ENCODE measurements at regions not wholly inside any gene's neighbourhood (a gene's known extent, or its start where the extent isn't known, plus 50 kb on each side); places are given as distances from the start of the nearest gene placed in this dataset.

DNA sequence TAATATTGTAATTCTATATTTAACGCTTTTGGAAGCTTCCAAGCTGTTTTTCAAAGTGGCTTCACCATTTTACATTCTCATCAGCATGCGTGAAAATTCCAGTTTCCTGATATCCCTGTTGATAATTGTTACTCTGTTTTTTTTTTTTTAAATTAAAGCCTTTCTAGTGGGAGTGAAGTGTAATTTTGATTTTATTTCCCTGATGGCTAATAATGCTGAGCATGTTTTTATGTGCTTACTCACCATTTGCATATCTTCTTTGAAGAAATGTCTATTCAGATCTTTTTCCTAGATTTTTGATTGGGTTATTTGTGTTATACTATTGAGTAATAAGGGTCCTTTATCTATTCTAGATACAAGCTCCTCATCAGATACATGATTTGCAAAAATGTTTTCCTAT lies 382.8 kb upstream of the HS6ST1 start:
- no peaks in the 10 kb centered on the region for H3K4me1 ChIP-seq
- H3K27me3 ChIP-seq = peaks cover 4% of the 10 kb centered on the region in 2 donors
- no peak overlapping the region for H3K27ac ChIP-seq
- H3K9me3 ChIP-seq = peaks cover 0 to 12% of the 10 kb centered on the region in 2 donors
- intact Hi-C loops (cut with DNase I) = no loop called here
- no peak for DNase-seq
- TF ChIP-seq, protein P1, sequence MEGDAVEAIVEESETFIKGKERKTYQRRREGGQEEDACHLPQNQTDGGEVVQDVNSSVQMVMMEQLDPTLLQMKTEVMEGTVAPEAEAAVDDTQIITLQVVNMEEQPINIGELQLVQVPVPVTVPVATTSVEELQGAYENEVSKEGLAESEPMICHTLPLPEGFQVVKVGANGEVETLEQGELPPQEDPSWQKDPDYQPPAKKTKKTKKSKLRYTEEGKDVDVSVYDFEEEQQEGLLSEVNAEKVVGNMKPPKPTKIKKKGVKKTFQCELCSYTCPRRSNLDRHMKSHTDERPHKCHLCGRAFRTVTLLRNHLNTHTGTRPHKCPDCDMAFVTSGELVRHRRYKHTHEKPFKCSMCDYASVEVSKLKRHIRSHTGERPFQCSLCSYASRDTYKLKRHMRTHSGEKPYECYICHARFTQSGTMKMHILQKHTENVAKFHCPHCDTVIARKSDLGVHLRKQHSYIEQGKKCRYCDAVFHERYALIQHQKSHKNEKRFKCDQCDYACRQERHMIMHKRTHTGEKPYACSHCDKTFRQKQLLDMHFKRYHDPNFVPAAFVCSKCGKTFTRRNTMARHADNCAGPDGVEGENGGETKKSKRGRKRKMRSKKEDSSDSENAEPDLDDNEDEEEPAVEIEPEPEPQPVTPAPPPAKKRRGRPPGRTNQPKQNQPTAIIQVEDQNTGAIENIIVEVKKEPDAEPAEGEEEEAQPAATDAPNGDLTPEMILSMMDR (IDR thresholded peaks at IDR 0.05) = no peak
- H3K4me3 ChIP-seq = no peak overlapping the region
- ATAC-seq = no peak
- no peaks in the 10 kb centered on the region for H3K36me3 ChIP-seq

DNA sequence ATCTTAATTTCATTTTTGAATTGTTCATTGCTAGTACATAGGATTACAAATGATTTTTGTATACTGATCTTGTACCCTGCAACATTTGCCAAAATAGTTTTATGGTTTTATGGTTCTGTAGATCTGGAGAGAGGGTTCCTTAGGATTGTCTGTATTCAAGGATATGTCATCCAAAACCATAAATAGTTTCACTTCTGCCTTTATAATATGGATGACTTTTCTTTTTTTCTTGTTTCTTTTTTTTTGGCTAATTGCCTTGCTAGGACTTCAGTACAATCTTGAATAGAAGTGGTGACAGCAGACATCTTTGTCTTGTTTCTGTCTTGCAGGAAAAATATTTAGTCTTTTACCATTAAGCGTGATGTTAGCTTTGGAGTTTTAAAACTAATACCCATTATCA lies 383.9 kb upstream of the HS6ST1 start:
- intact Hi-C loops (cut with DNase I) = no loop called here
- ATAC-seq = no peak
- no peaks in the 10 kb centered on the region for H3K4me1 ChIP-seq
- peaks cover 0 to 4% of the 10 kb centered on the region in 2 donors for H3K27me3 ChIP-seq
- no peak for DNase-seq
- peaks cover 0 to 23% of the 10 kb centered on the region in 2 donors for H3K9me3 ChIP-seq
- TF ChIP-seq, protein P1 (IDR thresholded peaks at IDR 0.05) = no peak
- no peak overlapping the region for H3K27ac ChIP-seq
- no peaks in the 10 kb centered on the region for H3K36me3 ChIP-seq
- H3K4me3 ChIP-seq = no peak overlapping the region

DNA sequence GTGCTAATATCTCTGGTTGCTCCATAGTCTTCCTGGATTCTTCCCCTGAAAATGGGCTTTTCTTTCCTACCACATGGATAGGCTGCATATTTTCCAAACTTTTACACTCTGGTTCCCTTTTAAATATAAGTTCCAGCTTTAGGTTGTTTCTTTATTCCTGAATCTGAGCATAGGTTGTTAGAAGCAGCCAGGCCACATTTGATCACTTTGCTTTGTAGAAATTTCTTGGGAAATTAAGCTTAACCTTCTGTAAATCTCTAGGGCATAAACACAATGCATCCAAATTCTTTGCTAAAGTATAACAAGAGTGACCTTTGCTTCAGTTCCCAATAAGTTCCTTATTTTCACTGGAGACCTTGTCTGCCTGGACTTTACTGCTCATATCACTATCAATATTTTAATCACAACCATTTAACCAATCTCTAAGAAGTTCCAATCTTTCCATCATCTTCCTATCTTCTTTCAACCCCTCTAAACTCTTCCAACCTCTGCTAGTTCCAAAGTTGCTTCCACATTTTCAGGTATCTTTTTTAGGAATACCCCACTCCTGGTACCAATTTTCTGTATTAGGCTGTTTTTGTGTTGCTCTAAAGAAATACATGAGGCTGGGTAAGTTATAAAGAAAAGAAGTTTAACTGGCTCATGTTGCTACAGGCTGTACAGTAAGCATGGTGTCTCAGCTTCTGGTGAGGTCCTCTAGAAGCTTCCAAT lies 389.6 kb upstream of the HS6ST1 start:
- intact Hi-C loops (cut with DNase I) = no loop called here
- Histone ChIP-seq H3K27me3 (peaks cover 0 to 3% of the 10 kb centered on the region in 2 donors), H3K27ac (no peak overlapping the region), H3K4me3 (no peak overlapping the region), H3K4me1 (no peaks in the 10 kb centered on the region), H3K9me3 (peaks cover 0 to 48% of the 10 kb centered on the region in 2 donors), H3K36me3 (no peaks in the 10 kb centered on the region)
- ATAC-seq = no peak
- TF ChIP-seq, protein P1 (IDR thresholded peaks at IDR 0.05) = no peak
- no peak for DNase-seq

DNA sequence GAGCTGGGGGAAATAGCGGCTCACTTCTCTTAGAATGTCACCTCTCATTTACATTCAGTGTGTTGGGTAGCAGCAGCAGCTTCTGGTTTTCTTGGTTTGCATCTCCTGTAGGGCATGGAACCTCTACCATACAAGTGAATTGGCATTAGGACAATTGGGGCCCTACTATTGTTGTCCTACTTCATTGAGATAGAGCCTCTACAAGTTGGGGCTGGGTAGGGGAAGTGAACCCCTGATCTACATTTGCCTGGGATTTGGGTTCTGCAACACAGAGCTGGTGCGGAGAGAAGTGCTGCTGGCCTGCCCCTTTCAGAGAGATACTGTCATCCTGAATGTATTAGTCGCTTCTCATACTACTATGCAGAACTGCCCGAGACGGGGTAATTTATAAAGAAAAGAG lies 391.6 kb upstream of the HS6ST1 start:
- Histone ChIP-seq H3K4me1 (no peaks in the 10 kb centered on the region), H3K36me3 (no peaks in the 10 kb centered on the region), H3K4me3 (no peak overlapping the region), H3K27ac (no peak overlapping the region), H3K27me3 (no peaks in the 10 kb centered on the region), H3K9me3 (peaks cover 0 to 42% of the 10 kb centered on the region in 2 donors)
- TF ChIP-seq, protein P1 (IDR thresholded peaks at IDR 0.05) = no peak
- no peak for ATAC-seq
- no peak for DNase-seq
- intact Hi-C loops (cut with DNase I) = no loop called here

DNA sequence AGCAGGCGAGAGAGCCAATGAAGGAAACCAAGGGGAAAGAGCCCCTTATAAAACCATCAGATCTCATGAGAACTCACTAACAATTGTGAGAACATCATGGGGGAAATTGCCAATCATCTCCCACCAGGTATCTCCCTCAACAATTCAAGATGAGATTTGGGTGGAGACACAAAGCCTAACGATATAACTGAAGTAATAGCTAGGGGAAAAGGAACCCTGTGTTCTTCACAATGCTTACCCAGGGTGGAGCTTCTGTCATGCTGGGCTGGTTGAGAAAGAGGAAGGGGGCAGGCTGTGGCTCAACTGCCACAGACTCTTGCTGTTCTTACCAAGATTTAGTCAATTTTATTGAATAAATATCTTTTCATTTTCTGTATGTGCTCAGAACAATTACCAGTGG lies 392.1 kb upstream of the HS6ST1 start:
- H3K4me1 ChIP-seq = no peaks in the 10 kb centered on the region
- TF ChIP-seq, protein P1 (IDR thresholded peaks at IDR 0.05) = no peak
- no peak overlapping the region for H3K4me3 ChIP-seq
- no peaks in the 10 kb centered on the region for H3K36me3 ChIP-seq
- intact Hi-C loops (cut with DNase I) = no loop called here
- H3K27ac ChIP-seq = no peak overlapping the region
- H3K27me3 ChIP-seq = peaks cover 0 to 2% of the 10 kb centered on the region in 2 donors
- DNase-seq = no peak
- H3K9me3 ChIP-seq = peaks cover 0 to 41% of the 10 kb centered on the region in 2 donors
- peak; percentile 41 for ATAC-seq
